Liver (tissue), 3 donors: ENCODE measurements at regions not wholly inside any gene's neighbourhood (a gene's known extent, or its start where the extent isn't known, plus 50 kb on each side); places are given as distances from the start of the nearest gene placed in this dataset.
"Not testable (repeated sequence)": the region's sequence is repeated elsewhere in the genome, so short reads cannot be mapped to it uniquely, and the experiment has no call there.

Experiments
- GABPA ChIP-seq, 2 donors: IDR thresholded peaks in 1 of 2; conservative IDR thresholded peaks in 1 of 2; 2 replicates each; pipeline ENCODE4 v1.6.1; 2016; ENCODE audit warnings: antibody characterized with exemption in 2 of 2, mild to moderate bottlenecking in 1 of 2, moderate library complexity in 1 of 2
- HNF4A ChIP-seq, 2 donors: conservative IDR thresholded peaks; 2 replicates each; pipeline ENCODE4 v1.6.1; 2016; ENCODE audit warnings: antibody characterized with exemption in 2 of 2, mild to moderate bottlenecking in 2 of 2
- JUND ChIP-seq, 2 donors: IDR thresholded peaks; 2 replicates each; pipeline ENCODE4 v1.6.1; 2016; ENCODE audit warnings: antibody characterized with exemption in 2 of 2
- RAD21 ChIP-seq, 2 donors: IDR thresholded peaks; 2 replicates each; pipeline ENCODE4 v1.6.1; 2016; ENCODE audit warnings: antibody characterized with exemption in 2 of 2, mild to moderate bottlenecking in 2 of 2
- SP1 ChIP-seq: IDR thresholded peaks from 2 replicates; pipeline ENCODE4 v1.6.1; 2018; ENCODE audit warnings: antibody characterized with exemption, mild to moderate bottlenecking
- TAF1 ChIP-seq: conservative IDR thresholded peaks from 2 replicates; pipeline ENCODE4 v1.6.1; 2016; ENCODE audit warnings: antibody characterized with exemption, mild to moderate bottlenecking
- YY1 ChIP-seq: IDR thresholded peaks from 2 replicates; pipeline ENCODE4 v1.6.1; 2016; ENCODE audit warnings: antibody characterized with exemption, mild to moderate bottlenecking
- TF ChIP-seq, protein P1 (sequence below): fragments of 150-350 bp; IDR thresholded peaks from 2 replicates; pipeline ENCODE4 v1.5.1; 2017; ENCODE audit warnings: improper control_type of control experiment, low read depth, low read length; ENCODE audit not compliant: missing input control
- TF ChIP-seq, protein P2 (sequence below): IDR thresholded peaks from 2 replicates; pipeline ENCODE4 v1.6.1; 2016; ENCODE audit warnings: antibody characterized with exemption, mild to moderate bottlenecking
- TF ChIP-seq, protein P3 (sequence below): IDR thresholded peaks from 2 replicates; pipeline ENCODE4 v1.6.1; 2016; ENCODE audit warnings: antibody characterized with exemption
- TF ChIP-seq, protein P4 (sequence below): IDR thresholded peaks from 2 replicates; pipeline ENCODE4 v1.6.1; 2016; ENCODE audit warnings: antibody characterized with exemption
- TF ChIP-seq, protein P5 (sequence below): IDR thresholded peaks from 2 replicates; pipeline ENCODE4 v1.6.1; 2016; ENCODE audit warnings: antibody characterized with exemption
- donor health status: healthy.
- donor health status: healthy.

DNA sequence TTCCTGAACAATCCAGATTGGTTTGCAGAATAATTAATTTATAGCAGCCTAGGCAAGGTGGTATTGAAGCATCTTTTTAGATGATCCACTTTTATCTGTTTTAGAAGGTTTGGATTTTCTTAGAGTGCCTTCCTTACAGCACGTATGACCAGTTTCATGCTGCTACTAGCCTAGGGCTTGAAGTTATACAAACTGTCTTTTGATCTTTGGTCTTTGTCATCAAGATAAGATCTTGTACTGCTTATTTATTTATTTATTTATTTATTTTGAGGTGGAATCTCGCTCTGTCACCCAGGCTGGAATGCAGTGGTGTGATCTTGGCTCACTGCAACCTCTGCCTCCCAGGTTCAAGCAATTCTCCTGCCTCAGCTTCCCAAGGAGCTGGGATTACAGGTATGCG lies 68.5 kb upstream of the TGM3 start:
- TF ChIP-seq, protein P1, sequence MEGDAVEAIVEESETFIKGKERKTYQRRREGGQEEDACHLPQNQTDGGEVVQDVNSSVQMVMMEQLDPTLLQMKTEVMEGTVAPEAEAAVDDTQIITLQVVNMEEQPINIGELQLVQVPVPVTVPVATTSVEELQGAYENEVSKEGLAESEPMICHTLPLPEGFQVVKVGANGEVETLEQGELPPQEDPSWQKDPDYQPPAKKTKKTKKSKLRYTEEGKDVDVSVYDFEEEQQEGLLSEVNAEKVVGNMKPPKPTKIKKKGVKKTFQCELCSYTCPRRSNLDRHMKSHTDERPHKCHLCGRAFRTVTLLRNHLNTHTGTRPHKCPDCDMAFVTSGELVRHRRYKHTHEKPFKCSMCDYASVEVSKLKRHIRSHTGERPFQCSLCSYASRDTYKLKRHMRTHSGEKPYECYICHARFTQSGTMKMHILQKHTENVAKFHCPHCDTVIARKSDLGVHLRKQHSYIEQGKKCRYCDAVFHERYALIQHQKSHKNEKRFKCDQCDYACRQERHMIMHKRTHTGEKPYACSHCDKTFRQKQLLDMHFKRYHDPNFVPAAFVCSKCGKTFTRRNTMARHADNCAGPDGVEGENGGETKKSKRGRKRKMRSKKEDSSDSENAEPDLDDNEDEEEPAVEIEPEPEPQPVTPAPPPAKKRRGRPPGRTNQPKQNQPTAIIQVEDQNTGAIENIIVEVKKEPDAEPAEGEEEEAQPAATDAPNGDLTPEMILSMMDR: not testable (repeated sequence)
- TF ChIP-seq YY1; HNF4A (conservative IDR thresholded peaks at IDR 0.05); SP1; GABPA (IDR thresholded peaks at IDR 0.05 in 1 of 2, conservative IDR thresholded peaks at IDR 0.05 in 1 of 2); TAF1; RAD21 (IDR thresholded peaks at IDR 0.05); JUND (IDR thresholded peaks at IDR 0.05): not testable (repeated sequence)
- TF ChIP-seq, protein P2, sequence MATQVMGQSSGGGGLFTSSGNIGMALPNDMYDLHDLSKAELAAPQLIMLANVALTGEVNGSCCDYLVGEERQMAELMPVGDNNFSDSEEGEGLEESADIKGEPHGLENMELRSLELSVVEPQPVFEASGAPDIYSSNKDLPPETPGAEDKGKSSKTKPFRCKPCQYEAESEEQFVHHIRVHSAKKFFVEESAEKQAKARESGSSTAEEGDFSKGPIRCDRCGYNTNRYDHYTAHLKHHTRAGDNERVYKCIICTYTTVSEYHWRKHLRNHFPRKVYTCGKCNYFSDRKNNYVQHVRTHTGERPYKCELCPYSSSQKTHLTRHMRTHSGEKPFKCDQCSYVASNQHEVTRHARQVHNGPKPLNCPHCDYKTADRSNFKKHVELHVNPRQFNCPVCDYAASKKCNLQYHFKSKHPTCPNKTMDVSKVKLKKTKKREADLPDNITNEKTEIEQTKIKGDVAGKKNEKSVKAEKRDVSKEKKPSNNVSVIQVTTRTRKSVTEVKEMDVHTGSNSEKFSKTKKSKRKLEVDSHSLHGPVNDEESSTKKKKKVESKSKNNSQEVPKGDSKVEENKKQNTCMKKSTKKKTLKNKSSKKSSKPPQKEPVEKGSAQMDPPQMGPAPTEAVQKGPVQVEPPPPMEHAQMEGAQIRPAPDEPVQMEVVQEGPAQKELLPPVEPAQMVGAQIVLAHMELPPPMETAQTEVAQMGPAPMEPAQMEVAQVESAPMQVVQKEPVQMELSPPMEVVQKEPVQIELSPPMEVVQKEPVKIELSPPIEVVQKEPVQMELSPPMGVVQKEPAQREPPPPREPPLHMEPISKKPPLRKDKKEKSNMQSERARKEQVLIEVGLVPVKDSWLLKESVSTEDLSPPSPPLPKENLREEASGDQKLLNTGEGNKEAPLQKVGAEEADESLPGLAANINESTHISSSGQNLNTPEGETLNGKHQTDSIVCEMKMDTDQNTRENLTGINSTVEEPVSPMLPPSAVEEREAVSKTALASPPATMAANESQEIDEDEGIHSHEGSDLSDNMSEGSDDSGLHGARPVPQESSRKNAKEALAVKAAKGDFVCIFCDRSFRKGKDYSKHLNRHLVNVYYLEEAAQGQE: not testable (repeated sequence)
- TF ChIP-seq, protein P3, sequence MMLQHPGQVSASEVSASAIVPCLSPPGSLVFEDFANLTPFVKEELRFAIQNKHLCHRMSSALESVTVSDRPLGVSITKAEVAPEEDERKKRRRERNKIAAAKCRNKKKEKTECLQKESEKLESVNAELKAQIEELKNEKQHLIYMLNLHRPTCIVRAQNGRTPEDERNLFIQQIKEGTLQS: not testable (repeated sequence)
- TF ChIP-seq, protein P4, sequence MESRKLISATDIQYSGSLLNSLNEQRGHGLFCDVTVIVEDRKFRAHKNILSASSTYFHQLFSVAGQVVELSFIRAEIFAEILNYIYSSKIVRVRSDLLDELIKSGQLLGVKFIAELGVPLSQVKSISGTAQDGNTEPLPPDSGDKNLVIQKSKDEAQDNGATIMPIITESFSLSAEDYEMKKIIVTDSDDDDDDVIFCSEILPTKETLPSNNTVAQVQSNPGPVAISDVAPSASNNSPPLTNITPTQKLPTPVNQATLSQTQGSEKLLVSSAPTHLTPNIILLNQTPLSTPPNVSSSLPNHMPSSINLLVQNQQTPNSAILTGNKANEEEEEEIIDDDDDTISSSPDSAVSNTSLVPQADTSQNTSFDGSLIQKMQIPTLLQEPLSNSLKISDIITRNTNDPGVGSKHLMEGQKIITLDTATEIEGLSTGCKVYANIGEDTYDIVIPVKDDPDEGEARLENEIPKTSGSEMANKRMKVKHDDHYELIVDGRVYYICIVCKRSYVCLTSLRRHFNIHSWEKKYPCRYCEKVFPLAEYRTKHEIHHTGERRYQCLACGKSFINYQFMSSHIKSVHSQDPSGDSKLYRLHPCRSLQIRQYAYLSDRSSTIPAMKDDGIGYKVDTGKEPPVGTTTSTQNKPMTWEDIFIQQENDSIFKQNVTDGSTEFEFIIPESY: not testable (repeated sequence)
- TF ChIP-seq, protein P5, sequence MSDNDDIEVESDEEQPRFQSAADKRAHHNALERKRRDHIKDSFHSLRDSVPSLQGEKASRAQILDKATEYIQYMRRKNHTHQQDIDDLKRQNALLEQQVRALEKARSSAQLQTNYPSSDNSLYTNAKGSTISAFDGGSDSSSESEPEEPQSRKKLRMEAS: not testable (repeated sequence)
